T-helper 9 cell (primary cell): ENCODE measurements at regions not wholly inside any gene's neighbourhood (a gene's known extent, or its start where the extent isn't known, plus 50 kb on each side); places are given as distances from the start of the nearest gene placed in this dataset.

Source experiments
- DNase-seq: peaks from one replicate; pipeline ENCODE4 v3.0.0-alpha.2; 2020

DNA sequence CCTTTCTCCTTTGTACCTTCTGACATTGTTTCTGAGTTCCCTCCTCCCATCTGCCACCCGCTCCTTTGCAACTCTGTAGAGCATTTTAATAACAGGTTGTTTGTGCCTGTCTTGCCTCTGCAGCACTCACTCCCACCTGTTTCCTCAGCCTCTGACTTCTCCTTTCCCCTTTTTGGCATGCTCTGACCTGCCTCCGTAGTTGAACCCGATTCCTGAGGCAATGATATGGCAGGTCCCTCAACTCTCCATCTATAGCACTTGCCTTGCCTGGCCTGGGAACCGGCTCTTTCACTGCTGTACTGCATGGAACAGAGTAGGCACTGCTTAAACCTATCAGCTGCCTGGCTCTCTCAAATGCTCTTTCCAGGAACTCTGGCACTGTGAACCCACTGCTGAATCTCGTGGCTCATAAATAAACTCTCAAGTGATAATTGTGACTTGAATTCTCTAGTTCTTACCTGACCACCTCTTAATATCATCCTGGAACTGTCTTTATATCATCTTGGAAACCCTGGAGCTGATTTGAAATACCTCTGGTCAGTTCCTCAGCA is 50.3 kb downstream of the UTRN start:
- no peak for DNase-seq

DNA sequence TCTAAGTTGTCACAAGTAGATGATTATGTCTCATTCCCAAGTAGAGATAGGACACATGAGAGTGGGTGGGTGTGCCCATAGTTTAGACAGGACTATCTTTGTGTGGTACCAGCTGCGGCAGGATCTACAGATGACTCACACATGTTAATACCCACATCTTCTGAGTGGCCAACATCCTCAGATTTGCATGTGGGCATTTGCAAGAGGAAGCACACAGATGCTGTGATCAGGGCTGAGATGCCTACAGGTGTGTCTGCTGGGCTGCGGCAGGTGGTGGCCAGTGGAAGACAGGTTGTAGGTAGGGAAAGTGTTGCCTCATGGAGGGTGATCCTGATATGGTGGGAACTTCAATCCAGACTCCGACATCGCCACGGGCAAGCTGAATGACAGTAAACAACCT is 50.8 kb downstream of the UTRN start:
- DNase-seq, result no peak

DNA sequence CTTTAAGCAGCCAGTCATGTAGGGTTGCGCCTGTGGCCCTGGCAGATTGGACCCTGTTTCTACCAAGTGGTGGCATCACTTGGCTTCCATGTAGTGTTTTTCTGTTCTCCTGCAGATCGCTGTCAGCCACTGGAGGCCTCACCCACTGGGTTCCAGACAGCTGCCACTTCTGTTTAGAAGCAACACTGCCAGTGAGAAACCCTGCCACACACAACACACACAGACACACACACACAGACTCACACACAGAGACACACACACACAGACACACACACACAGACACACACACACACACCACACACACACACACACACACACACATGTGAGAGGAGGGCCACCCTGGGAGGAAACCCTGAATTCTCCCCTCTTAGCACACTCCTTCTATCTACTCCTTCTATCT is 51.8 kb downstream of the UTRN start:
- DNase-seq, result no peak

DNA sequence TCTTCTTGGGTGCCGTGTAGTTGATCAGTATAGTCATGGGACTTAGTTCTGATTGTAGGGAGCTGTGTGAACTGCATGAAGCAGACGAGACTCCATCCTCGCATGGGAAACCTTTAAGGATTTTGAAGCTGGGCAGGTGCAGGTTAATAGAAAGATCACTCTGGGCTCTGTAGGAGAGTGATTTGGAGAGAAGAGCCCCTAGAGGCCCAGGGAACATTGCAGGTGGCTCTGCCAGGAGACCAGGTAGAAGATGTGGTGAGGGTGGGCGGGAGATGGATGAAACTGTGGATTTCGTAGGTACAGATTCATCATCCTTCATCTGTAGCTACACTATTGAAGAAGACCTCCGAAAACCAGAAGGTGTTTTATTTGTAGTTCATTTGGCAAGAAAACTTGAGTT is 53.3 kb downstream of the UTRN start:
- DNase-seq, result no peak

DNA sequence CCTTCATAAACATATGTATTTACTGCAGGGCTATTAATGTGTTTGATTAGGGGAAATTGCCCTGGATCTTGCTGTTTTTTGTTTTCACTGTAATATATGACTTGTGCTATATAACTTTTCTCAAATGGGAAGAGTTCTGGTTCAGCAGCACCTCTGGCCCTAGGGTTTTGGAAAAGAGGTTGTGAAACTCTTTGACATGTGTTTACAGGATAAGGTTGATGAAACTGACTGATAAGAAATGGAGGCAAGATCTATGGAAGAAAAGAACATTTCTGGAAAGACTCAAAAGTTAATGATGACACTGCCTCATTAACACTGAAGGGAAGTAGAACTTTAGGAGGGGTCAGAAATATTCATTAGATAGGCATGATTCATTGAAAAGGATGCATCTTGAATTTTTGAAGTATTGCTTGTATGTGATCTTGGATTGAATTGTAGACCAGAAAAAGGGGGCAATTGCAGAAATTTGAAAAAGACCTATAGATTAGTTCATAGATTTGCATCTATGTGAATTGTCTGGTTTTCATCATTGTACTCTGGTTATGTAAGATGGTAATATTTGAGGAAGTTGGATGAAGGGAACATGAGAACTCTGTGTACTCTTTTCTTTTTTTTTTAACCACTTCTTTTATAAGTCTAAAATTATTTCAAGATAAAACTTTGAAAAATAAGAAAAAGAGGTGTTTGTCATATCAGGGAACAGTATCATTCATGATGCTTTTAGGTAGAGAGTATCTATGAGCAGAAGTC is 54.0 kb downstream of the UTRN start:
- DNase-seq, result no peak

DNA sequence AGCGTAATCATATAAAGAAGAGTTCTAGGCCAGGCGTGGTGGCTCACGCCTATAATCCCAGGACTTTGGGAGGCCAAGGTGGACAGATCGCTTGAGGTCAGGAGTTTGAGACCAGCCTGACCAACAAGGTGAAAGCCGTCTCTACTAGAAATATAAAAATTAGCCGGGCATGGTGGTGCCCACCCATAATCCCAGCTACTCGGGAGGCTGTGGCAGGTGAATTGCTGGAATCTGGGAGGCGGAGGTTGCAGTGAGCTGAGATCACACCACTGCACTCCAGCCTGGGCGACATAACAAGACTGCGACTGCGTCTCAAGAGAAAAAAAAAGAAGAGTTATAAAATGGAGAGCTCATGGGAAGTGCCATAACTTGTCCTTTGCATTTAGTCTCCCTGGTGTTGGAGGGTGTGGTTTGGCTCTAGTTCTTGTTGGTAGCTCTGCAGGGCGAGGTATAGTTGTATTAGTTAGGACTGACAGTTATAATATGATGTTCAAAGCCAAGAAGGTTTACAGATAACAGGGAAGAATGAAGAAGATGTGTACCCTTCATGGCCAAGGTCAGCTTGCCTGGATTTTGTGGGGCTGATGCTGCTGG is 54.8 kb downstream of the UTRN start:
- no peak for DNase-seq

DNA sequence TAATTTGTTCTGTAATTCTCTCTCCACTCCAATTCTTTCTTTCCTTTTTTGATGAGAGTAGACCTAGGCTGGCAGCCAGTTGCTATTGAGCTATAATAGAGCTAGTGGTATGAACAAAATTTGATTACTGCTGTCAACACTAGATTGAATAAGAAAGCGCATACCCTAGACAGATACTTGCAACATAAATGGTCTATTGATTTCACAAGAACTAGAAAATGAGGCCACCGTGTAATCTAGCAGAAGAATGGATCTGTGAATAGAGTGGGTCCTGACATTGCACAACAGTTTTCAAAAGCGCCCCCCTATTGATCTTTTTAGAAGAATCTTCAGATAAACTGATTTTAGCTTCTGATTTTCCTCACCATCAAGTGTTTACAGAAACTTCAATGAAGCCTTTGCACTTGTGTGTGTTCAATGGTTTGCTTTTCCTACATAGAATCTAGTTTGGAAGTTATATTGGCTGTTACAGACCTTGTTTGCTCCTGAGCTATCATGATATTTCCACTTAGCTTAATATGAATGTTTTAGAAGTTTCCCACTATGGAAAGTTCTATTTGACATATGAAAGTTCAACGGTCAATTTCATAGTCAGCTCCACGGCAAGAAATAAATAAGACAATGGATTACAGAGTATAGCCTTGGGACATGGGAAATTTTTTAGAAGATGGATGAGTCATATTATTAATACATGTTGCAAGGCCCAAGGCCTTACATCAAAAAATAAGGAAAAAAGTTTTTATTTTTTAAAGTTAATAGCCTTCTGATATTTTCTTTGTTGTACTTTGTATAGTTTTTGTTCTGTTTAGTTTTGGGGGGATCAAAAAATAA is 55.6 kb downstream of the UTRN start:
- DNase-seq, result no peak

DNA sequence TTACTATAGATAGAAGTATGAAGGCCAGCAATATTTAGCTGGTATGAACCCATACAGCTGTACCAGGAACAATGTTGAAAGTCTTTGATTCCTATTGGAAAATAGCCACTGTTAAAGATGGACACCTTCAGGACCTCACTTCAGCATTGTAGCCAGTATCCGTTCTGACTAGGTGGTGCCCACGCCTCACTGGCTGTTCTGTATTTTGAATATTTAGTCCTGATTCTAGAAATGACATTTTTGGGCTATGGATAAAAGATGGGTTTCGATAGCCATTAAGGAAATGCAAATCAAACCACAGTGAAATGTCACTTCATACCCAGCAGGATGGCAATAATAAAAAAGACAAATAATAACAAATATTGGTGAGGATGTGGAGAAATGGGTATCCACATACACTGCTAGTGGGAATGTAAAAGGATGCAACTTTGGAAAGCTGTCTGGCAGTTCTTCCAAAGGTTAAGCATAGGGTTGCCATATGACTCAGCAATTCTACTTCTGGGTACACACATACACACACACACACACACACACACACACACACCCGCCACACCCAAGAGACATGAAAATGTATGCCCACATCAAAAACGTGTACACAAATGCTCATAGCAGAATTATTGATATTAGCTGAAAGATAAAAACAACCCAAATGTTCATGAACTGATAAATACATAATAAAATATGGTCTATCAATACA is 56.8 kb downstream of the UTRN start:
- no peak for DNase-seq

DNA sequence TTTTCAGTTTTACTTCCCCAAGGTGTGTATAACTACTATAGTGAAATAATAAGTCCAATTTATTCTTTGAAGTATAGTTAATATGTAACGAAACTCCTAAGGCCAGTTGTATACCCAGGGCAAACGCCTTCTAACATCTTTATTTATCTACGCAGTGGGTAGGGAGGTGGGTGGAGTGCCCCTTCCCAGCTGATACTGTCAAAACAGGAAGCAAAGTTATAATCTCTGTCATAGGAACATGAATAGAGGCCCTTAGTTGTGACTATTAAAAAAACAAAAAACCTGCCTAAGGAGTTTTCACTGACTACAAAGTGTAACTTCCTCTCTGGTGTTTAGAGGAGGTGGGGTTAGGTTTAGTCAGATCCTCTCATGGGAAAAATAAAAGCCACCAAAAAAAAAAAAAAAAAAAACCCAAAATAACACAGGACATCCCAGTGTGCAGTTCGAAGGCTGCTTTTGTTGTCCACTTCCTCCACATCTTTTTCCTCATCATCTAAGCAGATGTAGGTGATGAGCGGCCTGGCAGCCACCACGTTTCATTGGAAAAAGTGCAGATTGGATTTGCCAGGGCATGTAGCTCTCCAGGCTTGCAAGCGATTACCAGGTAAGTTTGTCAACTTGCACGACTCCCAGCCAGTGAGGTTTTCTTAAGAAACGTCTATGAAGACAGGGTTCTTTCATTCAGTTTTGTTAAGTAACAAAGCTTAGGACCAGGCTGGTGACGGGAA is 58.7 kb downstream of the UTRN start:
- DNase-seq, result no peak

DNA sequence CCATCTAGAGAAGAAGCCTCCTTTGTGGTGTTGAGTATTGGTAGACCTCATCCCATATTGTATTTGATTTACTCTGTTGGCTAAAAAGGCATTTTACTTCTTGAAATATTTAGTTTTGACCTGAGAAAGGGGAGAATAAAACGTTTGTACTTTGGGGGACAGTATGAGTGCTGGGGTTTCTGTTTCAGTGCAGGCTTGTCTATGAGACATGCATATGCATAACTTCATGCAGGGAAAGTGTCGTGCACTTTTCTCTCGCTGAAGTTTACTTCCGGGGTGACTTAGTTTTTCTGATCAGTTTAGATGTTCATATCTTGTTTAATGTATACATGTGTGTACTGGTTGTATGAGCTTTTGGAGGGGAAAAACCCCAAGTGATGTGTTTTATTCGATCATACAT is 59.5 kb downstream of the UTRN start:
- no peak for DNase-seq

DNA sequence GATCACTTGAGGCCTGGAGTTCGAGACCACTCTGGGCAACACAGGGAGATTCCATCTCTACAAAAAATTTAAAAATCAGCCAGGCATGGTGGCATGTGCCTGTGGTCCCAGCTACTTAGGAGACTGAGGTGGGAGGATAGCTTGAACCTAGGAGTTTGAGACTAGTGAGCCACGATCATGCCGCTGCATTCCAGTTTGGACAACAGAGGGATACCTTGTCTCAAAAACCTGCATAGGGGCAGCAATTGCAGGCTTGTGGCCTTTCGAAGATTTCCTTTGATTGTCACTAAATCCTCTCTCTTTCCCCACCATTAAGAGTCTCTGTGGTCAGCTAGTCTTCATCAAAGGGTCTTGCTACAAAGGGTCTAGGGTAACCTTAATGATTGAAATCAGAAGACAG is 60.3 kb downstream of the UTRN start:
- no peak for DNase-seq

DNA sequence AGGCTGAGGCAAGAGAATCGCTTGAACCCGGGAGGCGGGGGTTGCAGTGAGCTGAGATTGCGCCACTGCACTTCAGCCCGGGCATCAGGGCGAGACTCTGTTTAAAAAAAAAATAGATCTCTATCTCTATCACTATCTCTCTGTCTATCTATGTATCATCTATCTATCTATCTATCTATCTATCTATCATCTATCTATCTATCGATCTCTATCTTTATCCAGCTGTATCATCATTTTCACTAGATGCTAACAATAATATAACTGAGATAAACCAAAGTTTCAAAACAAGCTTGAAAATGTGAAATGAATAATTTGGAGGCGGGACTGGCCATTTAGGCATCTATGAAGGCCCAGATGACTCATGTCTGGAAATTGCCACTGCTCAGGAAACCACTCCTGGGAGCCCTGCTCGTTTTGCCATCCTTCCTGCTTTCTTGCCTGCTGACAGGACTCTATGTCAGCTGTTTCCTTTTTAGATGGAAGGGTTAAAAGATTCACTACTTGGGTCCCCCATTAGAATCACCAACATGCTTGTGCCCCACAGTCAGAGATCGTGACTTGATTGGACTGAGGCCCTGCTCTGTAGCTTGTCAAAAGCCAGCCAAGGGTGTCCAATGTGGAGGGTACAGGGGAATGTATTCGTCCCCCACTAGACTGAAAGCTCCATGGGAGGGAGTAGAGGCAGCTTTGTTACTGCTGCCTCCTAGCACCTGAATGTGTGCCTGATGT is 61.7 kb downstream of the UTRN start:
- no peak for DNase-seq

DNA sequence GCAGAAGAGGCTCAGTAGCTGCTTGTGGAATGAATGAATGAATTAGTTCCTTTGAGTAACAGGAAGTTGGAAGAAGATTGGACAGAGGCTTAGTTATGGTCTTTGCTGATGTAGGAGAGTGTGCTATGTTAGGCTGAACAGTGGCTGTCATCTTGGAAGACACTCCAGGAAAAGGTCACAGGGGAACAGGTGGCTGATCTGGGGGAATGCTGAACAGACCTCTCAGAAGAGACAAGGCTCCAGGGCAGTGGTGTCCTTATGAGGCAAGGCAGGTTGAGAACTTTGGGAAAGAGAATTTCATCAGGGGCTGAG is 62.3 kb downstream of the UTRN start:
- no peak for DNase-seq

DNA sequence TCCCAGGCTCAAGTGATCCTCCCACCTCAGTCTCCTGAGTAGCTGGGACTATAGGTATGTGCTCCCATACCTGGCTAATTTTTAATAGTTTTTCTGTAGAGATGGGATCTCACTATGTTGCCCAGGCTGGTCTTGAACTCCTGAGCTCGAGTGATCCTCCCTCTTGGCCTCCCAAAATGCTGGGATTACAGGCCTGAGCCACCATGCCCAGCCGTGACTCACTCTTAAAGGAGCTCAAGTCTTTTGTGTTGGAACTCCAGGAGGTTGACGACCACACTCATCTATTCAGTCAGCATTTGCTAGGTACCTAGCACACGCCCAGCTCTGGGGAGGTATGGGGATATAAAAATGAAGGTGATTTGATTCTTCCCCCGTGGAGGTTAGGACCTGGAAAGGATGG is 62.8 kb downstream of the UTRN start:
- DNase-seq, result no peak

DNA sequence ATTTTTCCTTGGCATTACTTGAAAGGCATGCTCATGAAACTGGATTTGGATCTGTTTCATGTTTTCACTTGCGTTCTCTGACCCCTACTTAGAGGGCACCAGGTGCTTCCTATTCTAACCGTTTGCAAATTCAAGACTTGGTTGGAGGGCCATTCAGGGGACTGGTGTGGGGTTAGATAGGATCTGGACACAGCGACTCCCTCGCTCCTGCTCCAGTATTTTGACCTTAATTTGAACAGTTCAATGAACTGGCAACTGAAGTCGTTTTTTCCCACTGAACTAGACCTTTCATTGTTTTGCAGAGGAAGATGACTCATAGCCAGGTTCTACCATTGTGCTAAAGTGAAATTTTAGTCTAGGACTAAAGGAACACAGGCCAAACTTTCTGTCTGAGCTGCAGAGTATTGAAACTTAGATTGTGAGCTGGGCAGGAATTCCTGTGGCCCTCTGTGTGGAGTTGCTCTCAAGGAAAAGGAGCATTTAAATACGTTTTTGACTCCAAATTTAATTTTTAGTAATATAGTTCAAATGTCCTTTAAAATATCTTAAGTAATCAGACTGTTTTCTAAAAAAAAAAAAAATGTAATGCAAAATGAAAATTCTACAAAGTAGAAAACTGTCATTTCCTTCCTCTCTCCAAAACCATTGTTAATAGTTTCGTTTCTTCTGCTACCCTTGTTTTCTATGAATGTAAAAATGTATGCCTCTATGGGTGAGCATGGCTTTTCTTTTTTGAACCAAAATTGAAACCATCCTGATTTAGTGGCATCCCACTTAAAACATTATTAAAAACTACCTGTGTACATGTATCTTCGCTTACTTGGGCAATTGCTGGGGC is 64.8 kb downstream of the UTRN start:
- DNase-seq, result no peak

DNA sequence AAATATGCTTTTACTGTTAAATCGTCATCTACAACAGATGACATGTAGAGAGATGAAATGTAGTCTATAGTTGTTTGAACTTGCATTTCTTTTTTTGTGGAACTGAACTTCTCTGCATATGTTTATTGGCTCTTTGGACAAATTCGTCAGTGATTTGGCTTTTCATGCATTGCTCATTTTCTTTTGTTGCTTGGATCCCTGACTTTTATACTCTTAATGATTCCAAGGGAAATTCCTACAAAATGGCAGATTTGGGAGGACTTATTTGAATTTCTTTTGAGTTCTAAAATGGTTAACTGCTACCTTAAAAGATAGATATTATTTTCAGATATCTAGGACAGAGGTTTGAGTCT is 65.4 kb downstream of the UTRN start:
- no peak for DNase-seq

DNA sequence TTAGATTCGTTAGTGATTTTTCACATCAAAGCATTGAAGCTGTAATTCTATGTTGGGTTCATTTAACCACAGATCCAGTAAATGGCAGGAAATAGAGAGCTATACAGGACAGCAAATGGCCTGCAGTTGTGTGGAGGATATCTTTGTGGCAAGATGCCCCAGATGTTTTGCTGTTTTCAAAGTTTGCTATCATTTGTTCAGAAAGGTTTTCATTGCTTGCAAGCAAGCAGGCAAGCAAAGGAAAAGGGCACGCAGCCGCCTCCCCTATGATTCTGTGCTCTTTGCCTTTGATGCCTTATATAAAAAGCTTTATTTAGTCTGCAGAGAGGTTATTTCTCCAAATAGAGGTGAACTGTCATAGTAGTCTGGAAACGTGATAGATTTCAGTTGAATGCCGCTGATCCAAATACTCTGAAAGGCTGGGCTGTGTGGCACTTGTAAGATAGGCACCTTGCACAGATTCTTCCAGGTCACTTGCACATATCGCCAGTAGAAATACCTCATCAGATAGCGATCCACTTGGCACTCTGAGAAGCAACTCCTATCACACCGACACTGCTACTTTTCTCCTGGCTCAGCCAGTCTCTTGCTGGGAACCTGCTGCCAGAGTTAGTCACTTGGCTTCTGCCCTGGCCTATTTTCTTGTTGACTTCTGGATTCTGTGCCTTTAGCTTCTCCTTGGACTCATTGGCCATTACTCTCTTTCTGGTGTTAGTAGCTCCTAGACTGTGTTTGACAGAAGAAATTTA is 66.4 kb downstream of the UTRN start:
- no peak for DNase-seq

DNA sequence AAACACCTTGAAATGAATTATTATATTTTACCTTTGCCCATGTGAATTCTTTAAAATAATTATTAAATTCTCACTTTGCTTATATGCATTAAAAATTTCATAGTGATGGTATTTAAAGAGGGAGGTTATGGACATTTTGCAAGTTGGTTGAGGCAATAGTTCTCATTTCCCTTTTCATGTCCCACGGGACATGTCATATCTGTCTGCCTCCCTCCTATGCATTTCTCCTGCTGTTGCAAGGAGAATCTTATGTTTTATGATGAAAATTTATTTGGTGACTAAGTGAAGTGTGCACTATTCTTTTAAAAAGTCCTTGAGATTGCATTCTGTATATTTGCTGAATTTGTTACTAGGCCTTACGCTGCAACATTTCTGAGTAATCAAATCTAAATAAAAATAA is 67.2 kb downstream of the UTRN start:
- DNase-seq, result no peak

DNA sequence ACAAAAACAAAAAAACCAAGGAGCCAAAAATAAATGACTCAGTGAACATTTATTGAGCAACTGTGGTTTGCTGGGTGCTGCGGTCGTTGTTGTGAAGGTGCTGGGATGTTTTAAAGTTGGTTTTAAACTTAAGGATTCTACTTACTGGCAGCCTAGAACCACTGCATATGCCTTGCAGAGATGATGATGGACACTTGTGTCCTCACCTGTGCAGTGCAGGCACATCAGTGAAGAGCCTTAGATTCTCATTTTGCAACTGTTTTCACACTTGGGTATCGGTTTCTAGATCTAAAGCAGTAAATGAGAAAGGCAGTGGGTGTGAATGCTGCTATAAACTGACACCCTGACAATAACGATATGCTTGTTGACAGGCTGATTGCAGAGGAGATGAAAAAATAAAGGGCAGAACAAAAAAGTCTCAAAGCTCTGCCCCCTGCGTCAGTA is 68.8 kb downstream of the UTRN start:
- DNase-seq, result no peak

DNA sequence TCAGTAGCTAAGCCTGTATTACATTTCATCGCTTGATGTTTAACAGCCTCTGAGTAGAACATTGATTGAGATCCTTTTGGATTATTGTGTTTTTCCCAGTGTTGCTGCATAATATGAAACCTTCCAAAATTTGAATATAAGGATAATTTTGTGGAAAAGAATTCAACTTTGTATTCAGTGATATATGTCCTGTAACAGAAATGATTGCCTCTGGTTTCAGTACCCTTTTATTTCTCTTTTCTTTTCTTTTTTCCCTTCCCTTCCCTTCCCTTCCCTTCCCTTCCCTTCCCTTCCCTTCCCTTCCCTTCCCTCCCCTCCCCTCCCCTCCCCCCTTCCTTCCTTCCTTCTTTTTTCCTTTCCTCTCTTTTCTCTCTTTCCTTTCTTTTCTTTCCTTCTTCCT is 74.6 kb downstream of the UTRN start:
- no peak for DNase-seq
